DMS53 treated with DMSO at 0.1 percent for 48 hours (cell line): ENCODE measurements at regions not wholly inside any gene's neighbourhood (a gene's known extent, or its start where the extent isn't known, plus 50 kb on each side); places are given as distances from the start of the nearest gene placed in this dataset.

ENCODE experiments used
- DNase-seq: peaks from one replicate; lab custom pipeline; 2025; ENCODE audit not compliant: unreplicated experiment; lab: John Stamatoyannopoulos, UW

GRCh38 chr3:127459891-127460290 lies 130.6 kb downstream of the TPRA1 start:
- DNase-seq, result no peak

- no peak for DNase-seq
Measured at GRCh38 chr3:127458696-127459604, 131.6 kb downstream of the TPRA1 start.

- DNase-seq, result no peak
Measured at GRCh38 chr3:127457546-127458145, 132.9 kb downstream of the TPRA1 start.

GRCh38 chr3:127457094-127457475 lies 133.4 kb downstream of the TPRA1 start:
- peak; percentile 47 for DNase-seq

GRCh38 chr3:127456471-127457093 lies 134.0 kb downstream of the TPRA1 start:
- DNase-seq, result peak; percentile 43

- peak; percentile 63 for DNase-seq
Measured at GRCh38 chr3:127455541-127456450, 134.7 kb downstream of the TPRA1 start.

GRCh38 chr3:127454968-127455367 lies 135.6 kb downstream of the TPRA1 start:
- DNase-seq, result no peak

- DNase-seq, result no peak
Measured at GRCh38 chr3:127454051-127454450, 136.5 kb downstream of the TPRA1 start.

- no peak for DNase-seq
Measured at GRCh38 chr3:127452321-127452821, 138.2 kb downstream of the TPRA1 start.

- no peak for DNase-seq
Measured at GRCh38 chr3:127451321-127451720, 139.2 kb downstream of the TPRA1 start.

GRCh38 chr3:127450331-127450730 lies 140.2 kb downstream of the TPRA1 start:
- DNase-seq, result no peak

GRCh38 chr3:127449486-127450212 lies 140.9 kb downstream of the TPRA1 start:
- DNase-seq, result no peak

GRCh38 chr3:127448671-127449070 lies 141.9 kb downstream of the TPRA1 start:
- no peak for DNase-seq

- no peak for DNase-seq
Measured at GRCh38 chr3:127448161-127448561, 142.4 kb downstream of the TPRA1 start.

GRCh38 chr3:127446756-127447155 lies 143.8 kb downstream of the TPRA1 start:
- no peak for DNase-seq

GRCh38 chr3:127445581-127446343 lies 144.8 kb downstream of the TPRA1 start:
- DNase-seq, result no peak

- no peak for DNase-seq
Measured at GRCh38 chr3:127444761-127445160, 145.8 kb downstream of the TPRA1 start.

GRCh38 chr3:127443581-127444375 lies 146.8 kb downstream of the TPRA1 start:
- DNase-seq, result no peak

- no peak for DNase-seq
Measured at GRCh38 chr3:127442506-127442905, 148.0 kb downstream of the TPRA1 start.
